Esophagus muscularis mucosa (tissue), 4 donors: ENCODE measurements at regions not wholly inside any gene's neighbourhood (a gene's known extent, or its start where the extent isn't known, plus 50 kb on each side); places are given as distances from the start of the nearest gene placed in this dataset.

Experiments used
- DNase-seq: peaks from one replicate; pipeline ENCODE4 v3.0.0-alpha.2; 2017; ENCODE audit errors: extremely low spot score
- H3K27ac ChIP-seq, 4 donors: fragments of 200-600 bp; sonication (generic); replicated peaks in 1 of 4; 1 replicate in 3 of 4; 2 replicates in 1 of 4; pipeline ENCODE4 v1.5.1; 2016 to 2019; ENCODE audit warnings: mild to moderate bottlenecking in 1 of 4
- H3K27me3 ChIP-seq, 4 donors: fragments of 200-600 bp; sonication (generic); one replicate each; pipeline versions ENCODE4 v1.5.1 to v1.6.0; 2016 to 2019
- H3K36me3 ChIP-seq, 4 donors: fragments of 200-600 bp; sonication (generic); one replicate each; pipeline ENCODE4 v1.5.1; 2016 to 2019
- H3K4me1 ChIP-seq, 4 donors: fragments of 200-600 bp; sonication (generic); one replicate each; pipeline ENCODE4 v1.5.1; 2016 to 2019
- H3K4me3 ChIP-seq, 4 donors: fragments of 200-600 bp; sonication (generic); 1 replicate in 2 of 4; 2 replicates in 2 of 4; pipeline ENCODE4 v1.5.1; 2016 to 2019; ENCODE audit warnings: mild to moderate bottlenecking in 4 of 4, moderate library complexity in 1 of 4
- H3K9me3 ChIP-seq, 4 donors: fragments of 200-600 bp; sonication (generic); 1 replicate in 3 of 4; 2 replicates in 1 of 4; pipeline ENCODE4 v1.5.1; 2016 to 2019
- CTCF ChIP-seq, 3 experiments: fragments of 200-600 bp in 2 of 3; fragments of 450-650 bp in 1 of 3; sonication (generic) in 2 of 3; IDR thresholded peaks; one replicate each; pipeline ENCODE4 v1.5.1; 2017 to 2019; ENCODE audit warnings: antibody characterized with exemption in 3 of 3, mild to moderate bottlenecking in 2 of 3, moderate library complexity in 1 of 3
- EP300 ChIP-seq: sonication (generic); formaldehyde crosslinking; IDR thresholded peaks from one replicate; pipeline ENCODE4 v1.6.1; 2017; ENCODE audit warnings: antibody characterized with exemption
- POLR2A ChIP-seq: fragments of 450-650 bp; IDR thresholded peaks from one replicate; pipeline ENCODE4 v1.6.1; 2017; ENCODE audit warnings: antibody characterized with exemption, moderate library complexity, mild to moderate bottlenecking, low read depth
- POLR2AphosphoS5 ChIP-seq, 2 donors: sonication (generic); formaldehyde crosslinking; IDR thresholded peaks; one replicate each; pipeline ENCODE4 v1.6.1; 2017; ENCODE audit warnings: antibody characterized with exemption in 2 of 2
- WGBS: methylation state at CpG from one replicate; pipeline ENCODE4 v1.1.5; 2018; 5-methylcytosine and 5-hydroxymethylcytosine counted together
- intact Hi-C: fragments of 100-400 bp; cut with DNase I; formaldehyde crosslinking; loops from one replicate; pipeline ENCODE4 v1.15.1; 2023

DNA sequence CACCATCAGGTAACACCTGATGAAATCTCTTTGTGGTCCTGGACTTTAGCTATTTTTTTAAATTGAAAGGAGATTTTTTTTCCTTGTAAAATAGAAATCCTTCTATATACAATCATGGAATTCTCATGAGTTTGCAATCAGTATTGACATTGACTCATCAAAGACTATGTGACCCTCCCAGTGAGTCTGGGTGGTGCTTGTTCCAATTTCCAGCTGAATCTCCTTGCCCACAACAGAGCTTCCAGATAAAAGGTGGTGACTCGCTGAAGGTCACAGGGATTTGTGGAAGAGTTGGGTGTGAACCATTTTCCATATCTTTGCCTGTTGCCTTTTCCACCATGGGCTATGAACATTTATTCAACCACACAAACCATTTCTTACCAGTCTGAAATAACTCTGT, 486.6 kb downstream of the AJAP1 start:
- DNase-seq = no peak
- no peaks in the 10 kb centered on the region for H3K4me1 ChIP-seq
- TF ChIP-seq EP300 (no peak), CTCF (IDR thresholded peaks at IDR 0.05) (no peak), POLR2AphosphoS5 (IDR thresholded peaks at IDR 0.05) (no peak), POLR2A (no peak)
- no peak overlapping the region for H3K4me3 ChIP-seq
- H3K9me3 ChIP-seq = no peaks in the 10 kb centered on the region
- WGBS = 90% methylated on average over 1 of the region's 1 CpG
- H3K27me3 ChIP-seq = peaks cover 0 to 50% (median 0%) of the 10 kb centered on the region in 4 donors
- H3K27ac ChIP-seq = no peak overlapping the region
- H3K36me3 ChIP-seq = no peaks in the 10 kb centered on the region
- intact Hi-C loops = no loop called here

GRCh38 chr1:5140136-5140535, 485.7 kb downstream of the AJAP1 start:
- peaks cover 0 to 45% (median 0%) of the 10 kb centered on the region in 4 donors for H3K27me3 ChIP-seq
- no peaks in the 10 kb centered on the region for H3K36me3 ChIP-seq
- H3K9me3 ChIP-seq = no peaks in the 10 kb centered on the region
- TF ChIP-seq POLR2A = no peak
- no peak for TF ChIP-seq CTCF (IDR thresholded peaks at IDR 0.05)
- no peak for TF ChIP-seq POLR2AphosphoS5 (IDR thresholded peaks at IDR 0.05)
- TF ChIP-seq EP300 = no peak
- 73% methylated on average over 5 of the region's 5 CpGs for WGBS
- intact Hi-C loops = no loop called here
- DNase-seq = no peak
- no peaks in the 10 kb centered on the region for H3K4me1 ChIP-seq
- no peak overlapping the region for H3K27ac ChIP-seq
- H3K4me3 ChIP-seq = no peak overlapping the region

DNA sequence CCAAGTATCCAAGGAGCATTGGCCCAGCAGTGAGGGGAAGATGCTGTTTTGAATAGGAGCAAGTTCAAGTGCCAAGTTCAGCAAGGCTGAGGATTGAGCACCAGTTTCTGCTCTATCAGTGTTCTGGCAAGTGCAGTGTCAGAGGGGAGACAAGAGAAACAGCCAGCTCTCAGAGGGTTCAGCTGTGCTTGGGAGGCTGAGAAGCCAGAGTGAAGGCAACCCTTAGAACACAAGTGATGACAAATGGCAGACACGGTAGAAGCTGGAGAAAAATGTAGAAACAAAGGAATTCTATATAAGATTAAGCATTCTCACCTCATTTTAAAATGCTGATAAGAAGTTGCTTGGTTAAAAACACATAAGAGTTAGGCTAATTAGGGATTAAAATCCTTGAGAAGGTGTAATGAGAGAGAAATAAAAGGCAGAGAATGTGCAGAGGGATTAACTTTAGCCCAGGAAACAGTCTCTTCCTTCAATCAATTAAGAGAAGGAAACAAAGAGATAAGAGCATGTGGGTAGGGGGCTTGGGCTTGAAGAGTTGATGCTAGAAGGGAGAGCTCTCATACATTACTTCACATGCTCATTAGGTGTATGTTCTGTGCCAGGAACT, 475.4 kb downstream of the AJAP1 start:
- TF ChIP-seq EP300 (no peak), CTCF (IDR thresholded peaks at IDR 0.05) (no peak), POLR2AphosphoS5 (IDR thresholded peaks at IDR 0.05) (no peak), POLR2A (no peak)
- DNase-seq = no peak
- 25% methylated on average over 1 of the region's 1 CpG for WGBS
- intact Hi-C loops = no loop called here
- H3K4me3 ChIP-seq = no peak overlapping the region
- H3K36me3 ChIP-seq = no peaks in the 10 kb centered on the region
- H3K4me1 ChIP-seq = no peaks in the 10 kb centered on the region
- peaks cover 0 to 10% (median 5%) of the 10 kb centered on the region in 4 donors for H3K9me3 ChIP-seq
- H3K27ac ChIP-seq = no peak overlapping the region
- peaks cover 0 to 29% (median 2%) of the 10 kb centered on the region in 4 donors for H3K27me3 ChIP-seq

DNA sequence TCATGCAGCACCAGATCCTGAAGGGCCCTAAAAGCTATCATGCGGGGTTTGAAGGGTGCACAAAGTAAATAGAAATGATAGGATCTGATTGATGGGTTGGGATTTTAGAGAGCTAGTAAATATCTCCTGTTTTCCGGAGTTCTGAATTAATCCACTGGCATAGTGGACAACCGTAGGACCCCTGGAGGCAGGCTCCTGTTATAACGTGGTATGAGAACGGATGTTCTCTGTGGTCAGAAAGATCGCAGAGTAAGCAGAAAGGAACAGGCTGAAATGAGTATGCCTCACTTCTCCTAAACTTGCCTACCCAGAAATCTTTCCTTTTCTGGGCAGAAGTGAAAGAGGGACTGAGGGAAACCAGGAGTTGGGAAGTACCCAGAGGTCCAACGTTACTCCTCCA, 470.8 kb downstream of the AJAP1 start:
- peaks cover 0 to 10% (median 5%) of the 10 kb centered on the region in 4 donors for H3K9me3 ChIP-seq
- intact Hi-C loops = no loop called here
- 61% methylated on average over 7 of the region's 7 CpGs for whole genome bisulfite sequencing
- TF ChIP-seq POLR2A = no peak
- no peak for TF ChIP-seq POLR2AphosphoS5 (IDR thresholded peaks at IDR 0.05)
- no peak for TF ChIP-seq EP300
- TF ChIP-seq CTCF (IDR thresholded peaks at IDR 0.05) = no peak
- no peak overlapping the region for H3K27ac ChIP-seq
- peaks cover 0 to 22% (median 2%) of the 10 kb centered on the region in 4 donors for H3K27me3 ChIP-seq
- H3K4me1 ChIP-seq = no peaks in the 10 kb centered on the region
- no peaks in the 10 kb centered on the region for H3K36me3 ChIP-seq
- no peak overlapping the region for H3K4me3 ChIP-seq
- no peak for DNase-seq

DNA sequence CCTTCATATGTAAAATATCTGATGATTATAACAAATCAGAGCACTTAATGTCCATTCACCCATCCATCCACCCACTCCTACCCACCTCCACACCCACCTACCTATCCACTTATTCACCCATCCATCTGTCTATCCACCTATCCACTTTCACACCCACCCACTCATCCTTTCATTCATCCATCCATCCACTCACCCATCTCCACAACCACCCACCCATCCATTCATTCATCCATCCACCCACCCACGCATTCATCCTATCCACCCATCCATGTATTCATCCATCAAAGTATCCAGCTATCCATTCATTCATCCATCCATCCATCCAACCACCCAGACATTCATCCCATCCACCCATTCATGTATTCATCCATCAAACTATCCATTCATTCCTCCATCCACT, 466.1 kb downstream of the AJAP1 start:
- Histone ChIP-seq H3K27ac (no peak overlapping the region), H3K4me3 (no peak overlapping the region), H3K9me3 (no peaks in the 10 kb centered on the region), H3K4me1 (no peaks in the 10 kb centered on the region), H3K27me3 (peaks cover 0 to 9% (median 0%) of the 10 kb centered on the region in 4 donors), H3K36me3 (no peaks in the 10 kb centered on the region)
- TF ChIP-seq POLR2A = no peak
- no peak for TF ChIP-seq EP300
- no peak for TF ChIP-seq CTCF (IDR thresholded peaks at IDR 0.05)
- no peak for TF ChIP-seq POLR2AphosphoS5 (IDR thresholded peaks at IDR 0.05)
- 95% methylated on average over 1 of the region's 1 CpG for WGBS
- intact Hi-C loops = no loop called here
- no peak for DNase-seq
